ENCODE measurements at regions not wholly inside any gene's neighbourhood (a gene's known extent, or its start where the extent isn't known, plus 50 kb on each side); places are given as distances from the start of the nearest gene placed in this dataset.

DNA sequence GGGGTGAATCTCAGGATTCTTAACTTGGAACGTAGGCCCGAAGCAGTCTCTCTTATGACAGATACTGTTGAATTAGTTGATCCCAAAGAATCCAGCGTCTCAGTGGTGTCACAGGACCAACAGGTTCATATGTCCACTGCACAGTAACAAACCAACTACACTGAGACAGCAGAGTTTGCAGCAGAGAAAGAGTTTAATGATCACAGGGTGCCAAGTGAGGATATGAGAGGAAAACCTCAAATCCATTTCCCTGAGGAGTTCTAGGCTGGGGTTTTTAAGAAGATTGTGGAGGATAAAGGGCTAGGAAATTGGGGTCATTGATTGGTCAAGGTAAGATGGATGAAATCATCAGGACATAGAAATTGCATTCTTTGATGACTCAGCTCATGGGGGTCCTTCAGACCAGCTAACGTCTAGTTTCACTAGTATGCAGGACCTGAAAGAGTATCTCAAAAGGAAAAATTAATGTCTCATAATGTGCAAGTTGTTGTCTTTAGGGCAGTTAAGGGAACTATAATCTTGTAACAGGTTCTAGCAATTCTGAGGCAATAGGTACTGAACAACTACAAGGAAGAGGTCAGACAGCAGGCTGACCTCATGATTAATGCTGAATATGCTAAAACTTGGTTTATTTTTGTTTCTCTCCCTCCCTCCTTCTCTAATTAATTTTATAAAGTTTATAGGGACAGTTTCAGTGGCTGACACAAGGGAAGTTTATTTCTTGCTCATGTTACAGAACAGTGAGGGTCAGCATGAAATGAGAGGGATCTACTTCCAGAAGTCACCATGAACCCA is 310.9 kb upstream of the NEBL start:
- DNase-seq (ENCODE audit: low spot score): no peak

DNA sequence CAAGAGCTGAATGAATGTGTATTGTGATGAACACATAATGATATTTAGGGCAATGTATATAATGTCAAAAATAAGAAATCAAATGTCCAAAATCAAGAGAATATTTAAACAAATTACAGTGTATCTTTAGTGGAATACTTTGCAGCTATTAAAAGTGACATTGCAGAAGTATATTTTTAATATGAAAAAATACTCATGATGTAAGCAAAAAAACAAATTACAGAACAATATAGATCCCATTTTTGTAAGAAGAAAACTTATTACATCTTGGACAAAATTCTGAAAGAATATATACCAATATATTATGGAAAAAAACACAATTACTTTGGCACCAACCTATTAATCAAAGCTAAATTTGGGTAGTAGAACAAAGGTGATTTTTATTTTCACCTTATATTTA is 308.2 kb upstream of the NEBL start:
- DNase-seq (ENCODE audit: low spot score): no peak

DNA sequence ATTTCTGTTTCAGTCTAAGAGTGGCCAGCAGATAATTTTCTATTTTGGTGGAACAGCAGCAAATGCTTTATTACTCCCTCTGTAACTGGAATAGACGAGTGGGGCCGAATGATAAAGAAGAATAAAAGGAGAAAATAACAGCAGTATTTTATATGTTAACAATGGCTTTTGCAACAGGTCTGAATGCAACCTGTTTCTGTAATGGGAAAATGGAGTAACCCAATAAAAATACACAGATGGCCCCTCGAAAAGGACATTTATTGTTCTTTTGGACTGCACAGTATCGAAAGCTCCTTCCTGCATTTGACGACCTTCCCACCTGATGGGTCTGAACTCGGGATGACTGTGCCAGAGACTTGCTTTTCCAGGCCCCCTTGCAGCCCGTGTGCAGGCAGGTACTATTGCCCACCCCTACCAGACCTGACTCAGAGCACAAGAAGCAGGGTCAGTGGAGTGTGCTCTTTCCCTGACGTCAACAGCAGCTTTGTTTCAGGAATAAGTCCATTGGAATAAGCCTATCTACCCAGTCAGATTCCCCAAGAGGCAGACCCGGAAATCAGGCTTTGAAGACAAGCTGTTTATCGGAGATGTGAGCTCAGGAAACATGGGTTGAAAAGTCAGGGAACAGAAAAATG is 306.5 kb upstream of the NEBL start:
- DNase-seq (ENCODE audit: low spot score): no peak

DNA sequence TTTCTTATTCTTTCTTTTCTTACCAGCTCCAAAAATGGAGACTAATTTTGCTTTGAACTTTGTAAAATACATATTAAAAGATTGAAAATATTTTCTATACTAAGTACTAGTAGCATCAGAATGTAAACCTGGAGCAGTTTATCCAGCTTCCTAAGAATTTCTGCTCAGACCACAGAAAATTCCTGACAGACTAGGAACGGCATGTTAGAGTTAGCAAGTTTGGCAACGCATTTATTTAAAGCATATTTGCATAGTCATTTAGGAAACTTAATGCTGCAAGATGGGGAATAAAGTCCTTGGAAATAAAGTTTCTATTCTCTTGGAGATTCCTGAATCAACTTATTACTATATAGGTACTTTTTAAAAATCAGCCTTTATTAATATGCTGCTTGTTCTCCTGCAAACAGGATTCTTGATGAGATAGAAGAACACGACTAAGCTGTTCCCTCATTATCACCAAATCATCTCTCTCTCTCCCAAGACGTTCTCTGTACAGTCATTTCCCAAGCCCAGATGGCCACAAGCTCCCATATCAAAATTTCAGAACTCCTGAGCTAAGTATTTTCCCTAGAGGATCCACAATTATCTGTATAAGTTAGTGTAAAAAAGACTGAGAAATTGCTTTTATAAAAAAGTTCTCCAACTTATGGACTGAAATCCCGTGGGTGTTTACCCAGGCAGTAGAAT is 305.8 kb upstream of the NEBL start:
- no peak for DNase-seq (ENCODE audit: low spot score)

DNA sequence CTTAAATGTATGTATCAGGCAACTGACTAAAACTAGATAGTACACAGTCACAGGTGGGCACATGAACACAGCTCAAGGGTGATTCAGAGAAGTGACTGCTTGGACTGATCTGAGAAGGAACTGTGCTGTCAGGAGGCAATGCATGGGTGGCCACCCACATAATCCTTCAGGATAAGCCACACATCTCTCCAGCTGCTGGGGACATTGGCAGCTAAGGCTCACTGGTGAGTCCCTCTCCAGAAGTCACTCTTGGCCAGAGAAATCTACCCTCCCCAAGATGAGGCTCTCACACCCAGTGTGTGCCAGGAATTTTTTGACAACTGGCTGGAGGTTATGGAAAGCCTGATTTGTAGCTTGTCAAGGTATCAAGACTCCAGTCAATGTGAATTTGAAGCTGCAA is 302.4 kb upstream of the NEBL start:
- no peak for DNase-seq (ENCODE audit: low spot score)

DNA sequence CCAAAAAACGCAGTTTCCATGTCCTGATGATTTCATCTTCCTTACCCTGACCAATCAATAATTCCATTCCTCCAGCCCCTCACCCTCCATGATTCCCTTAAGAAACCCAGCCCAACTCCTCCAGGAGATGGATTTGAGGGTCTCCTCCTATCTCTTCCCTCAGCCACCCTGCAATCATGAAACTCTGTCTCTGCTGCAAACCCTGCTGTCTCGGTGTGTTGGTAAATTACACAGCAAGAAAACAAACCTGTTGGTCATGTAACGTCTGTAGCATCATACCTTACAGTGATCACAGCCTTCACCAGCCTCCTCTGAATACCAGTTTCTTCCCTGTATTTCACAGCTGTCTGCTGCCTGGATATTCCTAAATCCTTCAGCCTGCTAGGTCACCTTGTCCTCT is 300.7 kb upstream of the NEBL start:
- DNase-seq (ENCODE audit: low spot score): no peak

DNA sequence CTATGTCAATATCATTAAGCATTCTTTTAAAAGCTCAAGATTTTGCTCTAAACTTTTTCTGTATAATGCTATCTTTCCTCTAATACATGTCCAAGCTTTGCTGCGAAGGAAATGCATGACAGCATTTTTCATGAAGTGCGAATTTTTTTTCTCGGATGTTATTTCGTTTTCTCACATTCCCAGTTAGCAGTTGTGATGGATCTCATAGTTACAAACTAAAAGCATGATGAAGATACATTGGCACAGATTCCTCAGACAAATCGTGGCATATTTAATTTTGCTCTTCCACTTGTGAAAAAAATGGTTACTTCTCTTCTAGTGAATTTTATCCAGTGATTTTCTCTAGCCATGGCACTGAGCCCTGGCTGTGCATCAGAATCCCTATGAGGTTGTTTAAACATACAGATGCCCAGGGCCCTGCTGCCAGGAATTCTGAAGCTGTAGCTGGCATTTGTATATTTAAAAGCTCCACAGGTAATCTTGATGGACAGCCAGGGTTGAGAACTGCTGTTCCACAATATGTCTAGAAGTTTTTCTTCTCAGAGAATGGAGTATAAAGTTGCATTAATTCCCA is 299.8 kb upstream of the NEBL start:
- no peak for DNase-seq (ENCODE audit: low spot score)

DNA sequence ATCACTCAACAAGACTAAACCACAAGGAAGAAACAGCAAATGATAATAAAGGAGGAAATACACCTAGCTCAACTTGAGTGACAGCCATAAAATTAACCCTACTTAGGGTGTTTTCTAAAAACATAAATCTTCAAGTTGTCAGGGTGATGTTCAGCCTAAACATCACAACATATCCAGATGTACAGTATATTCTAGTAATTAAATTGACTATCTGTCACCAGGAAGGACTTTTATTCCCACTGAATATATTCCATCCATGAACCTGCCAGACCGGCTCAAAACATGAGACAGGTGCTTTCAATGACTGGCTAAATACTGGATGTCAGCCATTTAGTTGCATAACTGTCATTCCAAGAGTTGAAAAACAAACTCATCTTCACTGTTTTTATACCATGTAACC is 298.1 kb upstream of the NEBL start:
- no peak for DNase-seq (ENCODE audit: low spot score)

DNA sequence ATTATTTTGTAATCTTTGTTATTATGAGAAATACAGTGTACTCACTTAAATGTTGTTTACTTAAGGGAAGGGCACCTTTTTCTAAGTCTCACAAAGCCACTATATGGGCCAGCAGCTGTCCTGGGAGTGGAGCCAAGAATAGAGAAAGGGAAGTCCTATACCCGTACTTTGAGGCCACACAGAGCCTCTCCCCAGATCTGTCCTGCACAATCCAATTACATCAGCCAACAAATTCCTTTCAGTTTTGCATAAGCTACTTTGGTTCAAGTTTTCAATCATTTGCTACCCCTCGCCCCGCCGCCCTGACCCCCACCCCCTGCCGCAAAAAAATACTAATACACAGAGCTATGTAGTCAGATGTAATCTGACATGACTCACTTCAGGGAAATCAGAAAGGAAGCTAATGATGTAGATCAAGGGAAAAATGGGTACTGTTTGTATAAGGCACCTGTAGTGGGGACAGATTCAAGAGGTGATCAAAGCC is 297.4 kb upstream of the NEBL start:
- peak; percentile 55 for DNase-seq (ENCODE audit: low spot score)

DNA sequence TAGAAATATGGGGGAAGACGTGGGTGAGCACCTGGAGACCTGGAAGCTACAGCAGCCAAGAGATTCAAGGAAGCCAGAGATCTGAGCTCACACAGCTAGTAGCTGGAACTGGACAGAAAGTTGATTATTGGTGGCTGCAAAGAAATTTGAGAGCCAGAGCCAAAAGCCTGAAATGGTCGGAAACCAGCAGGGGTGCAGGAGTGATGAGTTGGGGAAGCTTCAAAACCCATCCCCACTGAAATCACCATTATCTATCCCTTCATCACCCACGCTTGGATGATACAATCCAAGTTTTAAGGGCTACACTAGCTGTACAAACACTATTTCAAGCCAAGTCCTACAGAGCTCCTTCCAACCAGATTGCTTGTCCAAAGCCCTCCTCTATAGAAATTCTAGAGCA is 296.1 kb upstream of the NEBL start:
- DNase-seq (ENCODE audit: low spot score): no peak

DNA sequence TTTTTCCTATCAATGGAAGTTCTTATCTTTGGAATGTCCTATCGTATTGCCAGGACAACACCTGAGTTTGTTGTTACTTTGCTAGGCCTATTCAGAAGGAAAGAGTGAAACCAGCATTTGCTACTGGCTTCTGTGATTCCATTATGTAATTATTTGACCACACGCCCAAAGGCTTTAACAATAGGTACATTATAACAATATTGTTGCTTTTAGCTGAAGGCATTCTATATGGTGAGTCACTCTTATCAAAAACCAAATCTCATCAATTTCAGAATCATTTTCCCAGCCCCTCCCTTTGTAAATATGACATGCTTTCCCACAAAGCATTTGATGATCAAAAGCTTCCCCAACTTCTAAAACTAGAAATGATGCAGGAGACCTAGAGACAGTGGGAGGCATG is 294.4 kb upstream of the NEBL start:
- no peak for DNase-seq (ENCODE audit: low spot score)

DNA sequence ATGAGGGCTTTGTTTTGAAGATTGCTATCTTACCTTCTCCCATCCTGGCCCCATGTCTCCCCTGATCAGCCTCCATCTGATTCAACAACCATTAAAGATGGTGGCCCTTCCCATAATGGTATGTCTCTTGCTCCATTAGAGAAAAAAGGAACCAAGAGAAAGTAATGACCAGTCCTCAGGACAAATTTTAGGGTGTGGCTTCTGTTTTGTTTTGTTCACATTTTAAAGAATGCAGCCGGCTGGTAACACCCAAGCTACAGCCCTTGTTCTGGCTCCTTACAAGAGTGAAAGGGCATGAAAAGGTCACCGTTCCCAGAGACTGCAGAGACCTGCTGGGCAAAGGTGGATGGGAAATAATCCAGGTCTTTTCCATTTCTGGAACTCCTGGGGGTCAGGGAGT is 287.9 kb upstream of the NEBL start:
- no peak for DNase-seq (ENCODE audit: low spot score)

DNA sequence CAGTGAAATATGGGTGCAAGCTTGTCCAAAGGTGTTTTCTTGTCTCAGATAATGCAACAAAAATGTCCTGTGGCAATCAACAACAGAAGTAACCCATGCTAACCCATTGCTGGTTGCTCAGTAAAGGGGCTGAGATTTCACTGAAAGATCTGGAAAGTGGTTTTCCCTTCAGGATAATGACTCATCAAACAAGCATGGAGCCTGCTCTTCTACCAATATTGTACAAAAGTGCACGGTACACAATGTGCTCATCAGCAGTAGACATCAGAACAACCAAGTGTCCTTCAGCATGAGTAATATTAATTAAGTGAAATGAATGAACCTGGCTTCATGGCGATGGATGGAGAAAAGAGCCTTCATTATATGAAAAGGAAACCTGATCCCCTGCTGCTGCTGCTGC is 287.1 kb upstream of the NEBL start:
- no peak for DNase-seq (ENCODE audit: low spot score)

DNA sequence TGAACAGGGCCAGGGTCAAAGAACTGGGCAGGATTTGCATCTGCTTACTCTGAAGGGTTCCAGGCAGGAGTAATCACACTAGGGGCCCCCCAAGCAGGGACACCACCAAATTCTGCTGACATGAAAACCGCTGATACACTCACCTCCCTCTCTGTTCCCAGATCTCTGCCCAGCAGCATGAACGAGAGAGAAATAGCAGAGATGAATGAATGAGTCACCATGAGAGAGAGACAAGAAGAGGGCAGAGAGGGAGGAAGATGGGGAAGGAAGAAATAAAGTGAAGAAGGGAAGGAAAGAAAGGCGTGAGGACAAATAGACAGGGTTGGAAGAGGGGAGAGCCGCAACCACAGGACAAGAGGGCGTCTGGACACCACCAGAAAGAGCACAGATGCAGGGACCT is 285.9 kb upstream of the NEBL start:
- no peak for DNase-seq (ENCODE audit: low spot score)

DNA sequence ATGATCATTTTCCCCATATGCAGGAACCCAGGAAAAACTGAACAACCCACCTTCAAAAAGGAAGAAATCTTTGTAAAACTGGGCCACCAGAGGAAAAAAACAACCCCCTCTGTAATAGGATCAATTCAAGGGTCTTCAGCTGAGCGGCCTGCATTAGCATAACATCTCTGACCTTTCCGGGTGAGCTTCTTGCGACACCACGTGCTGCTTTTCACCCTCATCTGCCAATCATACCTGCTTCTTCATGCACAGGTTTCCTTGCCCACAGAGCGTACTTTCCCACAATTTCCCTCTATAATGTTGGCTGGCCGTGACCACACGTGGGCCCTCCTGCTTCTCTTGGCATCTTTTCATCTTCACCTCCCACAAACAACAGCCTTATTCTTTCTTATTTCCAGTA is 284.3 kb upstream of the NEBL start:
- no peak for DNase-seq (ENCODE audit: low spot score)

DNA sequence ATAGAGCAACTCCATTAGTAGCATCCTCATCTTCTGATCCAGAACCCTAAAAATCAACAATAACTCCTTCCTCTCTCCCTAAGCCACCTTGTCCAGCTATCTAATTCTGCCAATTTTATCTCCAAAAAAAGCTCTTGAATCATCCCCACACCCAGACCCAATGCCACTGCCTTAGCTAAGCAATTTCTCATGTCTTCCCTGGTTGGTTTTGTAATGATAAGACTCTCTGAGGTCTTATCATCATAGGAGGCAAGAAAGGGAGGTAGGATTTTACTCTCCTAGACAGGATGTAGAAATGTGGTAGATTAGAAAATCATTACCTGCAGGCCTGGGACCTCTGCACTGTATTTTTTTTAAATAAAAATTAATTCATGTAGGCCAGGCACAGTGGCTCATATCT is 283.5 kb upstream of the NEBL start:
- DNase-seq (ENCODE audit: low spot score): no peak

DNA sequence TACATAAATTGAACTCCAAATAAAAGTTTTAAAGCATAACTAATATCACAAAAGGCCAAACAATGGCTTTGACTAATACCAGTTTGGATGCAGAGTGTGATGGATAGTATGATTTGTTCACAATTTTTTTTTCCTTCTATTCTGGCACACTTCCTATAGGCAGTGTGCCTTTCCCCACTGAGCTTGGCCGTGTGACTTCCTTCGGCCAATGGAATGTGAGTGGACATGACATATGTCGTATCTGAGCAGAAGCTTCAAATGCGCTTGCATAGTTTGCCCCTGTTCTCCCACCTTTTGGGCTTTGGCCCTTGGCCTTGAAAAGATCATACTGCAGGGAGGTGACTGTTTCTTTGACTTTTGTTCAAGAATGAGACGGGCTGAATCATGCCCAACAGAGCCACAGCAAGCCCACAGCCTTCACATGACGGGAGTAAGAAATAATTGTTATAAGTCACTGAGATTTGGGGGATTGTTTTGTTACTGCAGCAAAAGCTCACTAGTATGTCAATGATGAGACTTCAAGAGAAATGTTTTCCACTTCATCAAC is 279.9 kb upstream of the NEBL start:
- DNase-seq (ENCODE audit: low spot score): no peak

DNA sequence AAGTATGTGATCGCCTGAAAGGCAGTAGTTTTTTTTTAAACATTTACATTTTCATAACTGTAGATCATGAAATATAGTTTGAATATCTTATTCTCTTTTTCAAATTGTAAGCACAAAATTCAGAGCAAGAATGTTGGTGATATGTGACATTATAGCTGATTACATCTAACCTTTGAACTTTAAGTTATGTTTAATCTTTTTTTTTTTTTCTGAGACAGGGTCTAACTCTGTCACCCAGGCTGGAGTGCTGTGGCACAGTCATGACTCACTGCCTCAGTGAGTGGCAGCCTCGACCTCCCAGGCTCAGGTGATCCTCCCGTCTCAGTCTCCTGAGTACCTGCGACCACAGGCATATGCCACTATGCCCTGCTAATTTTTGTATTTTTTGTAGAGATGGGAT is 278.7 kb upstream of the NEBL start:
- DNase-seq (ENCODE audit: low spot score): no peak

DNA sequence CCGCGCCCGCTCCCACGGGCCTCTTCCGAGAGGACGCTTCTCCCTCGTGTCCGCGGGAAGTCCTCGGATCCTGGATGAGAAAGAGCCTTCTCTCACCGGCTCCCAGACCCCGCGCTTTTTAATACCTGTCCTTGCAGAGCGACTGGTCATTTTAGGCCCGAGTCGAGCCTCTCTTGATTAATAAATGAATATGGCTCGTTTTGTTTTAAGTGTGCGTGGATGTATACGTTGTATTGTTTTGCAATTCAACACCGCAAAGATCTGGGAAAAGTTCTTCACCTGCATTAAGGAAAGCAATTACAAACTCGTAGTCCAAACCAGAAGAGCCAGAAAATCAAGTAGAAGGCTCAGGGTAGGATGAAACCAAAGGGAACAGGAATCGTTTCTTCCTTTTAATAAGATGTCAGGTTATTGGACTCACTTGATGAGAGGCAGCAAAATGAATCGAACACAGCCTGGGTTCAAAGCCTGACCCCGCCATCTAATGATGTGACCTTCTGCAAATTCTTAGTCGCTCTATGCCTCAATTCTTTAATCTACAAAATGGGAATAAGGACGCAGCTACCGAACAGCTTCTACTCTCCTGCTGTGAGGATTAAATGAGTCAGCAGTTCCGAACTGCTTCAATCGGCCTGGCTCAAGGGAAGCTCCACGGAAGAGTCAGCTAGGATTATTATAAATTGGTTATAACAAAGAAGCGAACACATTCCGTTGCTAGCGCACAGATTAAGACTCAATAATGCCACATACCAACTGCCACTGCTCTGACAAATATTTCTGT is 277.8 kb upstream of the NEBL start:
- DNase-seq (ENCODE audit: low spot score): no peak

DNA sequence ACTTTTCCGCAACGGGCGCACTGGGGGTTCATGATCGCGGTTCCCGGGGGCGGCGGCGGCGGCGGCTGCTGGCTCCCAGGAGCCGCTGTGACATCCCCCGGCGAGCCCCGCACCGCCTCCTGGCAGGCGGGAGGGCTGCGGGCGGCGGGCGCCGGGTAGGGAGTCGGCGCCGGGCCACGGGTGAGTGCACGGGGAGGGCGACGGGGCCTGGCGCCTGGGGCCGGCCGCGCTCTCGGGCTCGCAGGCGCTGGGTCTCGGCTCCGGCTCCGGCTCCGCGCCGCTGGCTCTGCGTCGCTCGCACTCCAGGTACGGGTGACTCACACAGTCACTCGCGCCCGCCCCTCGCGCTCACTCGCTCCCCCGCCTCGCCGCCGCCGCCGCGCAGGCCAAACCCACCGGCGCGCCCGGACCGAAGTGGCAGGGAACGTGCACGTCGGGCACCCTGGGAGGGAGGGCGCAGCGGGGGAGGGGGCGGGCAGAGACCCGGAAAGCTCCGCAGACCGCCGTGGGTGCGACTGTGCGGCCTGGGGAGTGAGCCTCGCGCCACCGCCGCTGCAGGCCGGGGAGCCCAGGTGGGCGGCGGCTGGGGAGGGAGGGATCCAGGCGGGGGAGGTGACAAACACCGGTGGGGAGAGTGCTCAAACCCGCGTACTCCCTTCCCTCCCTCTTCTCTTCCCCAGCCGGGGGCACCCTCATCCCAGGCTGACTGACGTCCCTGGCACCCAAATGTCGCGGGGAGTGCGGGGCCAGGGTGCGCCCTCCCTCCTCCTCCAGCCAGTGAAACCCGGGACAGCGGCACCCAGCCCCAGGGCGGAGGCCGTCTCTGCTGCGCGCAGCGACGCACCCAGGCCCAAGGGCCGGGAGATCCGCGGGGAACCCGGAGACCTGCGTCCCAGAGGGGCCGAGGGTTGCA is 276.9 kb upstream of the NEBL start:
- DNase-seq (ENCODE audit: low spot score): no peak

Data from pons (tissue), 1 donor.